Calu3 (cell line): ENCODE measurements at regions not wholly inside any gene's neighbourhood (a gene's known extent, or its start where the extent isn't known, plus 50 kb on each side); places are given as distances from the start of the nearest gene placed in this dataset.

Experiments
- BruUV-seq: library from RNA; stranded (reverse); fragments of 400-500 nt; replicated peaks from 2 replicates; lab custom pipeline; 2021; lab: Mats Ljungman, UMichigan
- CTCF ChIA-PET: fragments of 300-600 bp; sonication (Branson Sonifier 250); formaldehyde crosslinking; loops from one replicate; lab custom pipeline; 2022; ENCODE audit warnings: antibody characterized with exemption; lab: Charles Lee
- DNase-seq: peaks from one replicate; pipeline ENCODE4 v3.0.0; 2022
- H3K27ac Mint-ChIP-seq: one replicate; pipeline ENCODE4 v1.8.0; 2022; ENCODE audit warnings: mixed read lengths; ENCODE audit not compliant: unreplicated experiment
- H3K27me3 Mint-ChIP-seq: one replicate; pipeline ENCODE4 v1.8.0; 2022; ENCODE audit warnings: mixed read lengths; ENCODE audit not compliant: unreplicated experiment
- H3K36me3 Mint-ChIP-seq: one replicate; pipeline ENCODE4 v1.8.0; 2022; ENCODE audit warnings: mild to moderate bottlenecking, moderate library complexity, mixed read lengths; ENCODE audit not compliant: insufficient read depth, unreplicated experiment
- H3K4me1 Mint-ChIP-seq: one replicate; pipeline ENCODE4 v1.8.0; 2022; ENCODE audit warnings: mild to moderate bottlenecking, low read depth, mixed read lengths; ENCODE audit not compliant: unreplicated experiment
- H3K4me3 Mint-ChIP-seq: one replicate; pipeline ENCODE4 v1.8.0; 2022; ENCODE audit warnings: mild to moderate bottlenecking, low read depth, moderate library complexity, mixed read lengths; ENCODE audit not compliant: unreplicated experiment
- H3K9me3 Mint-ChIP-seq: one replicate; pipeline ENCODE4 v1.8.0; 2022; ENCODE audit warnings: low read depth, mixed read lengths; ENCODE audit not compliant: unreplicated experiment
- CTCF ChIP-seq: fragments of 200-600 bp; IDR thresholded peaks from one replicate; pipeline ENCODE4 v1.8.0; 2022; ENCODE audit warnings: antibody characterized with exemption; ENCODE audit not compliant: unreplicated experiment
- intact Hi-C: fragments of 100-400 bp; cut with micrococcal nuclease; formaldehyde crosslinking; loops from one replicate; pipeline ENCODE4 v1.10.0; 2022; ENCODE audit not compliant: unreplicated experiment

GRCh38 chr12:40172879-40173278 is 51.9 kb upstream of the LRRK2 start:
- DNase-seq, result no peak
- Mint-ChIP-seq H3K4me1 (no peaks in the 10 kb centered on the region), H3K4me3 (no peak overlapping the region), H3K27me3 (no peaks in the 10 kb centered on the region), H3K36me3 (no peaks in the 10 kb centered on the region), H3K27ac (no peak overlapping the region), H3K9me3 (peaks cover 4% of the 10 kb centered on the region)
- no peak for TF ChIP-seq CTCF
- intact Hi-C loops, result no loop called here
- no TSS peak for BruUV-seq
- CTCF ChIA-PET, result no interaction called here

- intact Hi-C loops, result no loop called here
- Mint-ChIP-seq H3K4me3 (no peak overlapping the region), H3K27ac (no peak overlapping the region), H3K36me3 (no peaks in the 10 kb centered on the region), H3K4me1 (no peaks in the 10 kb centered on the region), H3K9me3 (peaks cover 4% of the 10 kb centered on the region), H3K27me3 (no peaks in the 10 kb centered on the region)
- no TSS peak for BruUV-seq
- no peak for DNase-seq
- no peak for TF ChIP-seq CTCF
- CTCF ChIA-PET, result interaction anchor here (0.7 kb wide), 1 partner anchor 33 kb away, joined by 3 read pairs; no protein-coding TSS in a partner anchor
These were observed 53.3 kb upstream of the LRRK2 start for GRCh38 chr12:40171501-40171900.

- no peak for DNase-seq
- H3K4me3 Mint-ChIP-seq, result no peak overlapping the region
- intact Hi-C loops, result no loop called here
- H3K27ac Mint-ChIP-seq, result no peak overlapping the region
- no peaks in the 10 kb centered on the region for H3K27me3 Mint-ChIP-seq
- H3K9me3 Mint-ChIP-seq, result peaks cover 4% of the 10 kb centered on the region
- no peak for TF ChIP-seq CTCF
- no peaks in the 10 kb centered on the region for H3K36me3 Mint-ChIP-seq
- CTCF ChIA-PET, result interaction anchor here (0.7 kb wide), 1 partner anchor 22 kb away, joined by 3 read pairs; no protein-coding TSS in a partner anchor
- no peaks in the 10 kb centered on the region for H3K4me1 Mint-ChIP-seq
- no TSS peak for BruUV-seq
These were observed 53.7 kb upstream of the LRRK2 start for GRCh38 chr12:40171066-40171465.

- Mint-ChIP-seq H3K4me1 (no peaks in the 10 kb centered on the region), H3K27me3 (no peaks in the 10 kb centered on the region), H3K9me3 (peaks cover 4% of the 10 kb centered on the region), H3K4me3 (no peak overlapping the region), H3K27ac (no peak overlapping the region), H3K36me3 (no peaks in the 10 kb centered on the region)
- intact Hi-C loops, result no loop called here
- BruUV-seq, result no TSS peak
- TF ChIP-seq CTCF, result no peak
- no peak for DNase-seq
- CTCF ChIA-PET, result interaction anchor here (0.7 kb wide), 1 partner anchor 21 kb away, joined by 3 read pairs; no protein-coding TSS in a partner anchor
These were observed 54.2 kb upstream of the LRRK2 start for GRCh38 chr12:40170593-40170992.
